ENCODE measurements at regions not wholly inside any gene's neighbourhood (a gene's known extent, or its start where the extent isn't known, plus 50 kb on each side); places are given as distances from the start of the nearest gene placed in this dataset.

GRCh38 chr7:25988640-25989039, 163.4 kb upstream of the NFE2L3 start:
- no peak for TF ChIP-seq POLR2A (IDR thresholded peaks at IDR 0.05)
- no peak for TF ChIP-seq CTCF (IDR thresholded peaks at IDR 0.05)

All from adrenal gland (tissue), 5 donors.